H9 (cell line): ENCODE measurements at regions not wholly inside any gene's neighbourhood (a gene's known extent, or its start where the extent isn't known, plus 50 kb on each side); places are given as distances from the start of the nearest gene placed in this dataset.

Experiments
- DNase-seq: peaks from one replicate; pipeline ENCODE4 v3.0.0-alpha.2; 2017
- H2AFZ ChIP-seq: one replicate; pipeline ENCODE4 v1.6.1; 2013; ENCODE audit warnings: mild to moderate bottlenecking, low read length, control low read depth, moderate library complexity
- H2AK5ac ChIP-seq: 2 replicates; pipeline ENCODE4 v1.6.1; 2013; ENCODE audit warnings: low read length, control low read depth, mixed read lengths; ENCODE audit not compliant: insufficient read length
- H2BK120ac ChIP-seq: one replicate; pipeline ENCODE4 v1.6.1; 2013; ENCODE audit warnings: low read depth, mild to moderate bottlenecking, low read length, control low read depth, inconsistent platforms; ENCODE audit not compliant: poor library complexity, severe bottlenecking
- H2BK12ac ChIP-seq: 2 replicates; pipeline ENCODE4 v1.6.1; 2013; ENCODE audit warnings: low read length, control low read depth, mixed read lengths, low read depth; ENCODE audit not compliant: insufficient read length
- H2BK15ac ChIP-seq: 2 replicates; pipeline ENCODE4 v1.6.1; 2013; ENCODE audit warnings: low read depth, low read length, control low read depth
- H2BK20ac ChIP-seq: one replicate; pipeline ENCODE4 v1.6.1; 2013; ENCODE audit warnings: low read depth, mild to moderate bottlenecking, low read length, control low read depth, inconsistent platforms; ENCODE audit not compliant: poor library complexity, severe bottlenecking
- H2BK5ac ChIP-seq: 2 replicates; pipeline ENCODE4 v1.6.1; 2013; ENCODE audit warnings: low read length, control low read depth, mixed read lengths; ENCODE audit not compliant: insufficient read length
- H3K14ac ChIP-seq: 2 replicates; pipeline ENCODE4 v1.6.1; 2013; ENCODE audit warnings: low read length, control low read depth; ENCODE audit not compliant: insufficient read depth
- H3K18ac ChIP-seq: 2 replicates; pipeline ENCODE4 v1.6.1; 2013; ENCODE audit warnings: low read depth, mild to moderate bottlenecking, mixed read lengths, low read length, control low read depth; ENCODE audit not compliant: insufficient read length
- H3K23ac ChIP-seq: 2 replicates; pipeline ENCODE4 v1.6.1; 2013; ENCODE audit warnings: low read length, control low read depth, mixed read lengths, low read depth; ENCODE audit not compliant: insufficient read length
- H3K23me2 ChIP-seq: 2 replicates; pipeline ENCODE4 v1.6.1; 2013; ENCODE audit warnings: low read depth, mild to moderate bottlenecking, mixed read lengths, low read length, control low read depth; ENCODE audit not compliant: insufficient read length, poor library complexity, severe bottlenecking
- H3K27ac ChIP-seq: 2 replicates; pipeline ENCODE4 v1.5.1; 2013; ENCODE audit warnings: low read length, control low read depth, mixed read lengths, low read depth; ENCODE audit not compliant: insufficient read length
- H3K27me3 ChIP-seq: 2 replicates; pipeline ENCODE4 v1.6.1; 2013; ENCODE audit warnings: low read length, control low read depth, inconsistent platforms; ENCODE audit not compliant: insufficient read depth
- H3K4ac ChIP-seq: 2 replicates; pipeline ENCODE4 v1.6.1; 2013; ENCODE audit warnings: low read depth, mild to moderate bottlenecking, control low read depth, inconsistent platforms, low read length, moderate library complexity
- H3K4me1 ChIP-seq: 2 replicates; pipeline ENCODE4 v1.6.1; 2013; ENCODE audit warnings: low read length, control low read depth, inconsistent platforms; ENCODE audit not compliant: insufficient read depth
- H3K4me2 ChIP-seq: 2 replicates; pipeline ENCODE4 v1.6.1; 2013; ENCODE audit warnings: low read length, control low read depth, mixed read lengths; ENCODE audit not compliant: insufficient read length, insufficient read depth
- H3K56ac ChIP-seq: 2 replicates; pipeline ENCODE4 v1.6.1; 2013; ENCODE audit warnings: low read depth, mild to moderate bottlenecking, mixed read lengths, low read length, control low read depth; ENCODE audit not compliant: insufficient read length
- H3K79me1 ChIP-seq: 2 replicates; pipeline ENCODE4 v1.6.1; 2013; ENCODE audit warnings: low read depth, mild to moderate bottlenecking, moderate library complexity, low read length, control low read depth, inconsistent platforms; ENCODE audit not compliant: insufficient read depth, poor library complexity, severe bottlenecking
- H3K79me2 ChIP-seq: 2 replicates; pipeline ENCODE4 v1.6.1; 2013; ENCODE audit warnings: low read length, control low read depth, inconsistent platforms; ENCODE audit not compliant: insufficient read depth
- H3K9ac ChIP-seq: 2 replicates; pipeline ENCODE4 v1.6.1; 2013; ENCODE audit warnings: low read length, control low read depth, mixed read lengths; ENCODE audit not compliant: insufficient read length; ENCODE audit errors: extremely low read depth
- H3K9me3 ChIP-seq: one replicate; pipeline ENCODE4 v1.6.1; 2013; ENCODE audit warnings: low read depth, low read length, inconsistent platforms; ENCODE audit not compliant: control insufficient read depth
- H3T11ph ChIP-seq: one replicate; pipeline ENCODE4 v1.6.1; 2013; ENCODE audit warnings: mild to moderate bottlenecking, low read length, control low read depth, inconsistent platforms
- H4K20me1 ChIP-seq: one replicate; pipeline ENCODE4 v1.6.1; 2013; ENCODE audit not compliant: control insufficient read depth, insufficient read length, insufficient read depth
- H4K5ac ChIP-seq: 2 replicates; pipeline ENCODE4 v1.6.1; 2013; ENCODE audit warnings: low read depth, mild to moderate bottlenecking, mixed read lengths, low read length, control low read depth; ENCODE audit not compliant: insufficient read length
- H4K8ac ChIP-seq: replicated peaks from 2 replicates; pipeline ENCODE4 v1.6.1; 2013; ENCODE audit warnings: low read length, control low read depth, mixed read lengths, low read depth; ENCODE audit not compliant: insufficient read length
- H4K91ac ChIP-seq: 2 replicates; pipeline ENCODE4 v1.6.1; 2013; ENCODE audit warnings: low read depth, mild to moderate bottlenecking, moderate library complexity, mixed read lengths, low read length, control low read depth; ENCODE audit not compliant: insufficient read length
- H3K27ac Mint-ChIP-seq, 3 experiments: 2 replicates in 2 of 3; 3 replicates in 1 of 3; pipeline ENCODE4 v1.8.0; 2020 to 2021; ENCODE audit warnings: mixed read lengths in 3 of 3, mild to moderate bottlenecking in 1 of 3, moderate library complexity in 1 of 3
- H3K27me3 Mint-ChIP-seq: 2 replicates; pipeline ENCODE4 v1.8.0; 2021; ENCODE audit warnings: low read depth, mild to moderate bottlenecking, moderate library complexity, mixed read lengths
- H3K36me3 Mint-ChIP-seq, 3 experiments: 2 replicates in 2 of 3; 3 replicates in 1 of 3; pipeline ENCODE4 v1.8.0; 2020 to 2021; ENCODE audit warnings: low read depth in 3 of 3, mixed read lengths in 3 of 3; ENCODE audit not compliant: insufficient read depth in 1 of 3
- H3K4me1 Mint-ChIP-seq, 2 experiments: 2 replicates each; pipeline ENCODE4 v1.8.0; 2020; ENCODE audit warnings: mixed read lengths in 2 of 2
- H3K4me3 Mint-ChIP-seq, 2 experiments: 2 replicates in 1 of 2; 3 replicates in 1 of 2; pipeline ENCODE4 v1.8.0; 2020 to 2021; ENCODE audit warnings: mild to moderate bottlenecking in 2 of 2, mixed read lengths in 2 of 2, moderate library complexity in 1 of 2
- H3K9me3 Mint-ChIP-seq, 2 experiments: 2 replicates in 1 of 2; 3 replicates in 1 of 2; pipeline ENCODE4 v1.8.0; 2020; ENCODE audit warnings: mild to moderate bottlenecking in 2 of 2, mixed read lengths in 2 of 2, moderate library complexity in 1 of 2
- WGBS: extraction: QIAGEN DNeasy Blood & Tissue Kit; methylation state at CpG from one replicate; pipeline ENCODE4 v1.1.7; 2013; ENCODE audit warnings: missing lambda C conversion rate, low lambda C conversion rate, mixed read lengths; ENCODE audit not compliant: insufficient read length; ENCODE audit errors: extremely low coverage; 5-methylcytosine and 5-hydroxymethylcytosine counted together
- TF ChIP-seq, protein P1 (sequence below): fragments of 200-600 bp; sonication (generic); conservative IDR thresholded peaks from 3 replicates; pipeline ENCODE4 v1.8.0; 2021; ENCODE audit warnings: antibody characterized with exemption, mild to moderate bottlenecking

- no peak overlapping the region for H3K18ac ChIP-seq
- H2AK5ac ChIP-seq: no peak overlapping the region
- peaks cover 4% of the 10 kb centered on the region; the same call in 1 of the 2 replicates for H3K27me3 Mint-ChIP-seq
- H3K56ac ChIP-seq: no peak overlapping the region
- H3K27ac ChIP-seq: no peak overlapping the region
- H4K20me1 ChIP-seq: no peaks in the 10 kb centered on the region
- H2BK12ac ChIP-seq: no peak overlapping the region
- H3K4me1 ChIP-seq: no peaks in the 10 kb centered on the region
- no peak overlapping the region for H2BK20ac ChIP-seq
- H3T11ph ChIP-seq: no peak overlapping the region
- H3K4me2 ChIP-seq: no peak overlapping the region
- no peak overlapping the region for H2AFZ ChIP-seq
- H3K79me2 ChIP-seq: no peaks in the 10 kb centered on the region
- no peaks in the 10 kb centered on the region for H3K4me1 Mint-ChIP-seq
- no peaks in the 10 kb centered on the region for H3K79me1 ChIP-seq
- H3K9me3 ChIP-seq: peaks cover 77% of the 10 kb centered on the region
- TF ChIP-seq, protein P1, sequence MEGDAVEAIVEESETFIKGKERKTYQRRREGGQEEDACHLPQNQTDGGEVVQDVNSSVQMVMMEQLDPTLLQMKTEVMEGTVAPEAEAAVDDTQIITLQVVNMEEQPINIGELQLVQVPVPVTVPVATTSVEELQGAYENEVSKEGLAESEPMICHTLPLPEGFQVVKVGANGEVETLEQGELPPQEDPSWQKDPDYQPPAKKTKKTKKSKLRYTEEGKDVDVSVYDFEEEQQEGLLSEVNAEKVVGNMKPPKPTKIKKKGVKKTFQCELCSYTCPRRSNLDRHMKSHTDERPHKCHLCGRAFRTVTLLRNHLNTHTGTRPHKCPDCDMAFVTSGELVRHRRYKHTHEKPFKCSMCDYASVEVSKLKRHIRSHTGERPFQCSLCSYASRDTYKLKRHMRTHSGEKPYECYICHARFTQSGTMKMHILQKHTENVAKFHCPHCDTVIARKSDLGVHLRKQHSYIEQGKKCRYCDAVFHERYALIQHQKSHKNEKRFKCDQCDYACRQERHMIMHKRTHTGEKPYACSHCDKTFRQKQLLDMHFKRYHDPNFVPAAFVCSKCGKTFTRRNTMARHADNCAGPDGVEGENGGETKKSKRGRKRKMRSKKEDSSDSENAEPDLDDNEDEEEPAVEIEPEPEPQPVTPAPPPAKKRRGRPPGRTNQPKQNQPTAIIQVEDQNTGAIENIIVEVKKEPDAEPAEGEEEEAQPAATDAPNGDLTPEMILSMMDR: no peak
- no peak overlapping the region for H3K23ac ChIP-seq
- H4K5ac ChIP-seq: no peak overlapping the region
- no peak overlapping the region for H3K27ac Mint-ChIP-seq
- WGBS: no CpG with 5 or more reads among the region's 2 CpGs
- no peak overlapping the region for H4K8ac ChIP-seq
- H2BK15ac ChIP-seq: no peak overlapping the region
- no peak overlapping the region for H3K9ac ChIP-seq
- peaks cover 92 to 95% of the 10 kb centered on the region in 2 experiments for H3K9me3 Mint-ChIP-seq
- no peak overlapping the region for H2BK5ac ChIP-seq
- H3K14ac ChIP-seq: no peak overlapping the region
- no peaks in the 10 kb centered on the region for H3K23me2 ChIP-seq
- no peak overlapping the region for H2BK120ac ChIP-seq
- H3K36me3 Mint-ChIP-seq: peaks cover 17 to 45% (median 18%) of the 10 kb centered on the region in 3 experiments
- no peak overlapping the region for H3K4me3 Mint-ChIP-seq
- H3K4ac ChIP-seq: no peak overlapping the region
- no peak overlapping the region for H4K91ac ChIP-seq
- H3K27me3 ChIP-seq: no peaks in the 10 kb centered on the region
- DNase-seq: no peak
Observed at GRCh38 chr14:106652494-106652893, 1126.1 kb downstream of the TMEM121 start.
